ENCODE measurements at regions not wholly inside any gene's neighbourhood (a gene's known extent, or its start where the extent isn't known, plus 50 kb on each side); places are given as distances from the start of the nearest gene placed in this dataset.
A peak's percentile ranks its signal among the peaks of the same experiment; 100 is the strongest.

DNA sequence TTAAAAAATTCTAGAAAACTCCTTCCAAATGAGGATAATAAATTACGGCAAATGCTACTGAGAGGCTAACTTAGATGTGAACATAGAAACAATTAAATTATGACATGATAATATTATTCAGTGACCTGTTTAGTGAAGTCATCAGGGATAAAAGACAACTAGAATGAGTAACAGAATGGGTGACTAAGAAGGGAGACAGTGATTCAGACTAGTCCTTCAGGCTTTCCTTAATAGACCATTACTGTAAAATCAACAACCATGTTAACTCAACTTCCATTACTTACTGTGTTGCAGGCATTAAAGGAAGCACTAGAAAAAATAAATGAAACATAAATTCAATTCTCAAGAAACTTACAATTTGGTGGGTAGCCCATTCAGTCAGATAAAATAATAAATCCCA lies 543.9 kb upstream of the LRFN5 start:
- Histone ChIP-seq H3K36me3 (ENCODE audit: control insufficient read depth, insufficient read depth, low read length) (no peaks in the 10 kb centered on the region), H3K9ac (ENCODE audit: insufficient read depth, low read length) (no peak overlapping the region), H3K4me2 (ENCODE audit: extremely low read depth, insufficient read depth, low read length) (no peak overlapping the region), H2AFZ (ENCODE audit: low read length) (no peak overlapping the region), H3K4me1 (ENCODE audit: control insufficient read depth, extremely low read depth, insufficient read depth, low read length) (no peaks in the 10 kb centered on the region), H3K27me3 (ENCODE audit: control insufficient read depth, insufficient read depth, low read length) (no peaks in the 10 kb centered on the region), H3K9me3 (ENCODE audit: control insufficient read depth, insufficient read depth, low read depth, low read length) (no peaks in the 10 kb centered on the region), H4K20me1 (ENCODE audit: control insufficient read depth, extremely low read depth, insufficient read depth, low read length) (no peaks in the 10 kb centered on the region), H3K4me3 (replicated peaks in 1 of 4; ENCODE audit: control extremely low read depth in 1 of 4, insufficient read depth in 1 of 4, low read depth in 3 of 4, low read length in 4 of 4) (no peak overlapping the region), H3K79me2 (ENCODE audit: control insufficient read depth, insufficient read depth, low read length) (no peaks in the 10 kb centered on the region), H3K27ac (ENCODE audit: insufficient read depth, low read length) (no peak overlapping the region)
- peak in 1 of 2 donors; percentile 26 for DNase-seq (ENCODE audit: low read depth in 2 of 2)
- TF ChIP-seq CTCF (conservative IDR thresholded peaks at IDR 0.05 in 1 of 2, IDR thresholded peaks at IDR 0.05 in 1 of 2; ENCODE audit: low read depth in 1 of 2, low read length in 2 of 2) (no peak), EZH2 (IDR thresholded peaks at IDR 0.05; ENCODE audit: low read length, missing control alignments) (no peak)

GRCh38 chr14:41055589-41055988 lies 551.1 kb upstream of the LRFN5 start:
- no peaks in the 10 kb centered on the region for H3K9me3 ChIP-seq (ENCODE audit: control insufficient read depth, insufficient read depth, low read depth, low read length)
- H4K20me1 ChIP-seq (ENCODE audit: control insufficient read depth, extremely low read depth, insufficient read depth, low read length), result no peaks in the 10 kb centered on the region
- no peaks in the 10 kb centered on the region for H3K36me3 ChIP-seq (ENCODE audit: control insufficient read depth, insufficient read depth, low read length)
- no peak overlapping the region for H3K27ac ChIP-seq (ENCODE audit: insufficient read depth, low read length)
- no peaks in the 10 kb centered on the region for H3K27me3 ChIP-seq (ENCODE audit: control insufficient read depth, insufficient read depth, low read length)
- H3K4me2 ChIP-seq (ENCODE audit: extremely low read depth, insufficient read depth, low read length), result no peak overlapping the region
- TF ChIP-seq CTCF (conservative IDR thresholded peaks at IDR 0.05 in 1 of 2, IDR thresholded peaks at IDR 0.05 in 1 of 2; ENCODE audit: low read depth in 1 of 2, low read length in 2 of 2) (no peak), EZH2 (IDR thresholded peaks at IDR 0.05; ENCODE audit: low read length, missing control alignments) (no peak)
- no peaks in the 10 kb centered on the region for H3K79me2 ChIP-seq (ENCODE audit: control insufficient read depth, insufficient read depth, low read length)
- H3K4me3 ChIP-seq (replicated peaks in 1 of 4; ENCODE audit: control extremely low read depth in 1 of 4, insufficient read depth in 1 of 4, low read depth in 3 of 4, low read length in 4 of 4), result no peak overlapping the region
- no peak overlapping the region for H2AFZ ChIP-seq (ENCODE audit: low read length)
- no peak overlapping the region for H3K9ac ChIP-seq (ENCODE audit: insufficient read depth, low read length)
- DNase-seq (ENCODE audit: low read depth in 2 of 2), result no peak
- H3K4me1 ChIP-seq (ENCODE audit: control insufficient read depth, extremely low read depth, insufficient read depth, low read length), result no peaks in the 10 kb centered on the region

- Histone ChIP-seq H4K20me1 (ENCODE audit: control insufficient read depth, extremely low read depth, insufficient read depth, low read length) (no peaks in the 10 kb centered on the region), H3K9ac (ENCODE audit: insufficient read depth, low read length) (no peak overlapping the region), H3K79me2 (ENCODE audit: control insufficient read depth, insufficient read depth, low read length) (no peaks in the 10 kb centered on the region), H3K4me2 (ENCODE audit: extremely low read depth, insufficient read depth, low read length) (no peak overlapping the region), H2AFZ (ENCODE audit: low read length) (no peak overlapping the region), H3K4me1 (ENCODE audit: control insufficient read depth, extremely low read depth, insufficient read depth, low read length) (no peaks in the 10 kb centered on the region), H3K27ac (ENCODE audit: insufficient read depth, low read length) (no peak overlapping the region), H3K4me3 (replicated peaks in 1 of 4; ENCODE audit: control extremely low read depth in 1 of 4, insufficient read depth in 1 of 4, low read depth in 3 of 4, low read length in 4 of 4) (no peak overlapping the region), H3K27me3 (ENCODE audit: control insufficient read depth, insufficient read depth, low read length) (no peaks in the 10 kb centered on the region), H3K9me3 (ENCODE audit: control insufficient read depth, insufficient read depth, low read depth, low read length) (no peaks in the 10 kb centered on the region), H3K36me3 (ENCODE audit: control insufficient read depth, insufficient read depth, low read length) (no peaks in the 10 kb centered on the region)
- TF ChIP-seq CTCF (conservative IDR thresholded peaks at IDR 0.05 in 1 of 2, IDR thresholded peaks at IDR 0.05 in 1 of 2; ENCODE audit: low read depth in 1 of 2, low read length in 2 of 2) (no peak), EZH2 (IDR thresholded peaks at IDR 0.05; ENCODE audit: low read length, missing control alignments) (no peak)
- DNase-seq (ENCODE audit: low read depth in 2 of 2), result no peak
Measured at GRCh38 chr14:41051801-41052200, 554.9 kb upstream of the LRFN5 start.

All from fibroblast of lung (primary cell).